Endothelial cell of umbilical vein (primary cell): ENCODE measurements at regions not wholly inside any gene's neighbourhood (a gene's known extent, or its start where the extent isn't known, plus 50 kb on each side); places are given as distances from the start of the nearest gene placed in this dataset.

ENCODE experiments used
- CTCF ChIP-seq, 2 donors: IDR thresholded peaks; 1 replicate in 1 of 2; 2 replicates in 1 of 2; pipeline ENCODE4 v1.5.1; 2011; ENCODE audit warnings: low read length in 2 of 2, mild to moderate bottlenecking in 2 of 2, moderate library complexity in 2 of 2, control low read depth in 1 of 2, inconsistent platforms in 1 of 2, low read depth in 1 of 2; ENCODE audit not compliant: insufficient read depth in 1 of 2; ENCODE audit errors: extremely low read depth in 1 of 2
- EZH2 ChIP-seq: IDR thresholded peaks from 2 replicates; pipeline ENCODE4 v1.6.1; 2012; ENCODE audit warnings: borderline replicate concordance, low read depth, mild to moderate bottlenecking, moderate library complexity, low read length, inconsistent platforms; ENCODE audit not compliant: severe bottlenecking
- JUN ChIP-seq: IDR thresholded peaks from 2 replicates; pipeline ENCODE4 v1.6.1; 2011; ENCODE audit warnings: borderline replicate concordance, low read depth; ENCODE audit not compliant: insufficient read length, insufficient read depth
- MAX ChIP-seq: IDR thresholded peaks from 2 replicates; pipeline ENCODE4 v1.6.1; 2011; ENCODE audit not compliant: insufficient read depth, insufficient read length
- POLR2A ChIP-seq: IDR thresholded peaks from 2 replicates; pipeline ENCODE4 v1.6.1; 2012; ENCODE audit warnings: low read depth, mild to moderate bottlenecking, control low read depth, low read length
- POLR2AphosphoS5 ChIP-seq: IDR thresholded peaks from 2 replicates; pipeline ENCODE4 v1.6.1; 2012; ENCODE audit warnings: low read depth, mild to moderate bottlenecking, control low read depth, low read length, moderate library complexity; ENCODE audit not compliant: insufficient read depth

GRCh38 chr5:85266692-85267091 lies 882.0 kb upstream of the EDIL3 start:
- TF ChIP-seq CTCF (IDR thresholded peaks at IDR 0.05; ENCODE audit: extremely low read depth in 1 of 2, insufficient read depth in 1 of 2, low read depth in 1 of 2, low read length in 2 of 2) (no peak), POLR2A (no peak), MAX (no peak), POLR2AphosphoS5 (no peak), EZH2 (no peak), JUN (no peak)
